Stimulated activated naive CD8-positive, alpha-beta T cell treated with anti-CD3 and anti-CD28 coated beads, Interleukin-15, Interleukin-2, amounts not matched to agents 100 ng/mL and 50 ng/mL, for 24 hours (primary cell): ENCODE measurements at regions not wholly inside any gene's neighbourhood (a gene's known extent, or its start where the extent isn't known, plus 50 kb on each side); places are given as distances from the start of the nearest gene placed in this dataset.
"Not testable (repeated sequence)": the region's sequence is repeated elsewhere in the genome, so short reads cannot be mapped to it uniquely, and the experiment has no call there.

Source experiments
- H3K27ac Mint-ChIP-seq: one replicate; pipeline ENCODE4 v1.8.0; 2021; ENCODE audit warnings: mild to moderate bottlenecking, mixed read lengths
- H3K27me3 Mint-ChIP-seq: one replicate; pipeline ENCODE4 v1.8.0; 2021; ENCODE audit warnings: mixed read lengths
- H3K36me3 Mint-ChIP-seq: one replicate; pipeline ENCODE4 v1.8.0; 2021; ENCODE audit warnings: low read depth, mixed read lengths
- H3K4me1 Mint-ChIP-seq: one replicate; pipeline ENCODE4 v1.8.0; 2021; ENCODE audit warnings: low read depth, mixed read lengths
- H3K4me3 Mint-ChIP-seq: one replicate; pipeline ENCODE4 v1.8.0; 2021; ENCODE audit warnings: mild to moderate bottlenecking, mixed read lengths
- H3K9me3 Mint-ChIP-seq: one replicate; pipeline ENCODE4 v1.8.0; 2021; ENCODE audit warnings: mixed read lengths

- H3K27ac Mint-ChIP-seq = no peak overlapping the region
- H3K27me3 Mint-ChIP-seq = no peaks in the 10 kb centered on the region
- H3K4me3 Mint-ChIP-seq = no peak overlapping the region
- no peaks in the 10 kb centered on the region for H3K36me3 Mint-ChIP-seq
- H3K4me1 Mint-ChIP-seq = no peaks in the 10 kb centered on the region
- H3K9me3 Mint-ChIP-seq = peaks cover 5% of the 10 kb centered on the region
Measured at GRCh38 chr2:185967335-185967734, 228.7 kb downstream of the FSIP2 start.

GRCh38 chr2:185970148-185970852 lies 231.7 kb downstream of the FSIP2 start:
- Mint-ChIP-seq H3K4me1 (no peaks in the 10 kb centered on the region), H3K27ac (no peak overlapping the region), H3K4me3 (no peak overlapping the region), H3K9me3 (peaks cover 6% of the 10 kb centered on the region), H3K27me3 (no peaks in the 10 kb centered on the region), H3K36me3 (peaks cover 3% of the 10 kb centered on the region)

- H3K9me3 Mint-ChIP-seq = peaks cover 6% of the 10 kb centered on the region
- H3K4me3 Mint-ChIP-seq = no peak overlapping the region
- H3K27me3 Mint-ChIP-seq = no peaks in the 10 kb centered on the region
- no peaks in the 10 kb centered on the region for H3K4me1 Mint-ChIP-seq
- peaks cover 6% of the 10 kb centered on the region for H3K36me3 Mint-ChIP-seq
- no peak overlapping the region for H3K27ac Mint-ChIP-seq
Measured at GRCh38 chr2:185978634-185979407, 240.2 kb downstream of the FSIP2 start.

- Mint-ChIP-seq H3K27me3 (no peaks in the 10 kb centered on the region), H3K4me1 (no peaks in the 10 kb centered on the region), H3K4me3 (no peak overlapping the region), H3K36me3 (peaks cover 6% of the 10 kb centered on the region), H3K27ac (no peak overlapping the region), H3K9me3 (no peaks in the 10 kb centered on the region)
Measured at GRCh38 chr2:185979546-185980071, 241.0 kb downstream of the FSIP2 start.

GRCh38 chr2:185980944-185981343 lies 242.3 kb downstream of the FSIP2 start:
- Mint-ChIP-seq H3K27me3 (no peaks in the 10 kb centered on the region), H3K27ac (no peak overlapping the region), H3K4me1 (no peaks in the 10 kb centered on the region), H3K36me3 (peaks cover 6% of the 10 kb centered on the region), H3K9me3 (no peaks in the 10 kb centered on the region), H3K4me3 (no peak overlapping the region)

- peaks cover 6% of the 10 kb centered on the region for H3K36me3 Mint-ChIP-seq
- no peaks in the 10 kb centered on the region for H3K9me3 Mint-ChIP-seq
- H3K4me1 Mint-ChIP-seq = no peaks in the 10 kb centered on the region
- H3K27me3 Mint-ChIP-seq = no peaks in the 10 kb centered on the region
- no peak overlapping the region for H3K4me3 Mint-ChIP-seq
- H3K27ac Mint-ChIP-seq = no peak overlapping the region
Measured at GRCh38 chr2:185984670-185985069, 246.1 kb downstream of the FSIP2 start.

GRCh38 chr2:185988907-185989306 lies 250.3 kb downstream of the FSIP2 start:
- not testable (repeated sequence) for H3K4me1 Mint-ChIP-seq, H3K4me3 Mint-ChIP-seq, H3K27ac Mint-ChIP-seq, H3K9me3 Mint-ChIP-seq, H3K27me3 Mint-ChIP-seq, H3K36me3 Mint-ChIP-seq

- H3K4me1 Mint-ChIP-seq = no peaks in the 10 kb centered on the region
- H3K9me3 Mint-ChIP-seq = no peaks in the 10 kb centered on the region
- no peak overlapping the region for H3K27ac Mint-ChIP-seq
- H3K36me3 Mint-ChIP-seq = peaks cover 5% of the 10 kb centered on the region
- H3K4me3 Mint-ChIP-seq = no peak overlapping the region
- H3K27me3 Mint-ChIP-seq = no peaks in the 10 kb centered on the region
Measured at GRCh38 chr2:185990861-185991525, 252.4 kb downstream of the FSIP2 start.

- Mint-ChIP-seq H3K9me3 (no peaks in the 10 kb centered on the region), H3K4me3 (no peak overlapping the region), H3K27ac (no peak overlapping the region), H3K27me3 (no peaks in the 10 kb centered on the region), H3K36me3 (no peaks in the 10 kb centered on the region), H3K4me1 (no peaks in the 10 kb centered on the region)
Measured at GRCh38 chr2:185998562-185999070, 260.0 kb downstream of the FSIP2 start.

GRCh38 chr2:186009341-186009740 lies 270.7 kb downstream of the FSIP2 start:
- no peaks in the 10 kb centered on the region for H3K4me1 Mint-ChIP-seq
- H3K4me3 Mint-ChIP-seq = no peak overlapping the region
- no peaks in the 10 kb centered on the region for H3K27me3 Mint-ChIP-seq
- H3K27ac Mint-ChIP-seq = no peak overlapping the region
- peaks cover 6% of the 10 kb centered on the region for H3K36me3 Mint-ChIP-seq
- peaks cover 28% of the 10 kb centered on the region for H3K9me3 Mint-ChIP-seq

GRCh38 chr2:186017278-186017677 lies 278.7 kb downstream of the FSIP2 start:
- Mint-ChIP-seq H3K4me1 (no peaks in the 10 kb centered on the region), H3K36me3 (peaks cover 4% of the 10 kb centered on the region), H3K27me3 (no peaks in the 10 kb centered on the region), H3K9me3 (peaks cover 4% of the 10 kb centered on the region), H3K4me3 (no peak overlapping the region), H3K27ac (no peak overlapping the region)

GRCh38 chr2:186024921-186025320 lies 286.3 kb downstream of the FSIP2 start:
- Mint-ChIP-seq H3K36me3 (no peaks in the 10 kb centered on the region), H3K27me3 (no peaks in the 10 kb centered on the region), H3K9me3 (peaks cover 7% of the 10 kb centered on the region), H3K4me1 (no peaks in the 10 kb centered on the region), H3K4me3 (no peak overlapping the region), H3K27ac (no peak overlapping the region)

- H3K9me3 Mint-ChIP-seq = no peaks in the 10 kb centered on the region
- no peak overlapping the region for H3K4me3 Mint-ChIP-seq
- H3K27me3 Mint-ChIP-seq = no peaks in the 10 kb centered on the region
- H3K36me3 Mint-ChIP-seq = no peaks in the 10 kb centered on the region
- H3K4me1 Mint-ChIP-seq = no peaks in the 10 kb centered on the region
- H3K27ac Mint-ChIP-seq = no peak overlapping the region
Measured at GRCh38 chr2:186027922-186028321, 289.3 kb downstream of the FSIP2 start.

GRCh38 chr2:186031229-186031628 lies 292.6 kb downstream of the FSIP2 start:
- Mint-ChIP-seq H3K27ac (no peak overlapping the region), H3K36me3 (no peaks in the 10 kb centered on the region), H3K4me1 (no peaks in the 10 kb centered on the region), H3K27me3 (no peaks in the 10 kb centered on the region), H3K4me3 (no peak overlapping the region), H3K9me3 (no peaks in the 10 kb centered on the region)
